Mesodermal cell (in vitro differentiated cells): ENCODE measurements at regions not wholly inside any gene's neighbourhood (a gene's known extent, or its start where the extent isn't known, plus 50 kb on each side); places are given as distances from the start of the nearest gene placed in this dataset.
A peak's percentile ranks its signal among the peaks of the same experiment; 100 is the strongest.

Experiments used
- H3K27ac ChIP-seq: 2 replicates; pipeline ENCODE4 v1.7.0; 2013; ENCODE audit warnings: mild to moderate bottlenecking, low read depth, low read length, moderate library complexity; ENCODE audit not compliant: severe bottlenecking
- H3K36me3 ChIP-seq: 2 replicates; pipeline ENCODE4 v1.7.1; 2013; ENCODE audit warnings: mild to moderate bottlenecking, low read length, moderate library complexity; ENCODE audit not compliant: control insufficient read depth, insufficient read depth
- H3K4me1 ChIP-seq: one replicate; pipeline ENCODE4 v1.7.1; 2013; ENCODE audit warnings: mild to moderate bottlenecking, low read length; ENCODE audit not compliant: insufficient read depth, control insufficient read depth, poor library complexity, severe bottlenecking
- H3K4me3 ChIP-seq: 2 replicates; pipeline ENCODE4 v1.7.0; 2013; ENCODE audit warnings: low read length, control low read depth, mild to moderate bottlenecking; ENCODE audit not compliant: insufficient read depth, poor library complexity, severe bottlenecking; ENCODE audit errors: extremely low read depth
- H3K9me3 ChIP-seq: 2 replicates; pipeline ENCODE4 v1.7.1; 2013; ENCODE audit warnings: mild to moderate bottlenecking, low read length, moderate library complexity; ENCODE audit not compliant: control insufficient read depth
- WGBS, 2 experiments: methylation state at CpG; one replicate each; pipeline ENCODE4 v1.1.5; 2013; ENCODE audit warnings: missing lambda C conversion rate in 2 of 2; ENCODE audit not compliant: insufficient coverage in 2 of 2; 5-methylcytosine and 5-hydroxymethylcytosine counted together

GRCh38 chr4:38360201-38360600, 303.8 kb upstream of the KLF3 start:
- Histone ChIP-seq H3K36me3 (no peaks in the 10 kb centered on the region), H3K9me3 (no peaks in the 10 kb centered on the region), H3K27ac (no peak overlapping the region), H3K4me1 (no peaks in the 10 kb centered on the region), H3K4me3 (no peak overlapping the region)
- no CpG with 5 or more reads among the region's 1 CpG for WGBS, 2 experiments

- Histone ChIP-seq H3K4me1 (peaks cover 10% of the 10 kb centered on the region), H3K9me3 (no peaks in the 10 kb centered on the region), H3K27ac (no peak overlapping the region), H3K36me3 (no peaks in the 10 kb centered on the region), H3K4me3 (no peak overlapping the region)
- 83 to 94% methylated on average over 1 to 2 of the region's 3 CpGs for WGBS, 2 experiments
These were observed 299.5 kb upstream of the KLF3 start for GRCh38 chr4:38364383-38364963.

GRCh38 chr4:38365261-38365660, 298.7 kb upstream of the KLF3 start:
- Histone ChIP-seq H3K4me3 (no peak overlapping the region), H3K9me3 (no peaks in the 10 kb centered on the region), H3K36me3 (no peaks in the 10 kb centered on the region), H3K27ac (no peak overlapping the region), H3K4me1 (peaks cover 10% of the 10 kb centered on the region)
- WGBS, 2 experiments, result no CpG with 5 or more reads among the region's 1 CpG

- Histone ChIP-seq H3K27ac (no peak overlapping the region), H3K36me3 (no peaks in the 10 kb centered on the region), H3K4me3 (no peak overlapping the region), H3K4me1 (peaks cover 10% of the 10 kb centered on the region), H3K9me3 (no peaks in the 10 kb centered on the region)
- 97 to 99% methylated on average over 6 to 7 of the region's 8 CpGs for WGBS, 2 experiments
These were observed 298.2 kb upstream of the KLF3 start for GRCh38 chr4:38365748-38366310.

- Histone ChIP-seq H3K4me1 (peaks cover 11% of the 10 kb centered on the region), H3K4me3 (no peak overlapping the region), H3K36me3 (no peaks in the 10 kb centered on the region), H3K9me3 (no peaks in the 10 kb centered on the region), H3K27ac (no peak overlapping the region)
These were observed 297.5 kb upstream of the KLF3 start for GRCh38 chr4:38366456-38366855.

- Histone ChIP-seq H3K9me3 (no peaks in the 10 kb centered on the region), H3K4me1 (peaks cover 16% of the 10 kb centered on the region), H3K27ac (no peak overlapping the region), H3K4me3 (no peak overlapping the region), H3K36me3 (no peaks in the 10 kb centered on the region)
These were observed 297.0 kb upstream of the KLF3 start for GRCh38 chr4:38366997-38367396.

GRCh38 chr4:38367642-38368174, 296.3 kb upstream of the KLF3 start:
- peaks cover 17% of the 10 kb centered on the region for H3K4me1 ChIP-seq
- no peak overlapping the region for H3K27ac ChIP-seq
- WGBS, 2 experiments, result 100% methylated on average over 1 of the region's 4 CpGs
- H3K9me3 ChIP-seq, result peaks cover 5% of the 10 kb centered on the region
- H3K36me3 ChIP-seq, result no peaks in the 10 kb centered on the region
- no peak overlapping the region for H3K4me3 ChIP-seq

- WGBS, 2 experiments, result 84 to 100% methylated on average over 2 of the region's 2 CpGs
- H3K4me1 ChIP-seq, result peaks cover 20% of the 10 kb centered on the region
These were observed 295.4 kb upstream of the KLF3 start for GRCh38 chr4:38368613-38369012.

GRCh38 chr4:38371391-38371851, 292.6 kb upstream of the KLF3 start:
- peaks cover 24% of the 10 kb centered on the region for H3K4me1 ChIP-seq
- H3K36me3 ChIP-seq, result no peaks in the 10 kb centered on the region
- H3K4me3 ChIP-seq, result no peak overlapping the region
- H3K9me3 ChIP-seq, result peaks cover 17% of the 10 kb centered on the region
- peak overlapping the region; percentile 91 for H3K27ac ChIP-seq

More at GRCh38 chr4:38368613-38369012, 295.4 kb upstream of the KLF3 start:
- Histone ChIP-seq H3K36me3 (no peaks in the 10 kb centered on the region), H3K4me3 (no peak overlapping the region), H3K9me3 (peaks cover 9% of the 10 kb centered on the region), H3K27ac (peak overlapping the region; percentile 29)

- peaks cover 17% of the 10 kb centered on the region for H3K9me3 ChIP-seq
- peaks cover 24% of the 10 kb centered on the region for H3K4me1 ChIP-seq
- peak overlapping the region; percentile 96 for H3K27ac ChIP-seq
- no peak overlapping the region for H3K4me3 ChIP-seq
- no peaks in the 10 kb centered on the region for H3K36me3 ChIP-seq
These were observed 290.6 kb upstream of the KLF3 start for GRCh38 chr4:38373375-38373774.

- Histone ChIP-seq H3K27ac (no peak overlapping the region), H3K4me3 (no peak overlapping the region), H3K36me3 (no peaks in the 10 kb centered on the region), H3K9me3 (peaks cover 16% of the 10 kb centered on the region), H3K4me1 (peaks cover 7% of the 10 kb centered on the region)
- WGBS, 2 experiments, result 100% methylated on average over 1 of the region's 1 CpG; no CpG with 5 or more reads in 1 of the 2 experiments
These were observed 286.8 kb upstream of the KLF3 start for GRCh38 chr4:38377195-38377594.
